ENCODE measurements at regions not wholly inside any gene's neighbourhood (a gene's known extent, or its start where the extent isn't known, plus 50 kb on each side); places are given as distances from the start of the nearest gene placed in this dataset.

- Histone ChIP-seq H3K36me3 (ENCODE audit: control insufficient read depth, insufficient read depth, low read length) (no peaks in the 10 kb centered on the region), H3K27me3 (ENCODE audit: control insufficient read depth, insufficient read depth, low read length) (peaks cover 2% of the 10 kb centered on the region), H3K4me3 (ENCODE audit: low read depth, low read length) (no peak overlapping the region)
- no peak for DNase-seq (ENCODE audit: low read depth)
- no peak for TF ChIP-seq CTCF (IDR thresholded peaks at IDR 0.05; ENCODE audit: insufficient read depth, low read length, severe bottlenecking)
- FAIRE-seq: no peak
Observed at GRCh38 chr5:175263776-175264175, 180.2 kb downstream of the DRD1 start.

GRCh38 chr5:175261526-175261925 is 182.5 kb downstream of the DRD1 start:
- no peaks in the 10 kb centered on the region for H3K27me3 ChIP-seq (ENCODE audit: control insufficient read depth, insufficient read depth, low read length)
- no peaks in the 10 kb centered on the region for H3K36me3 ChIP-seq (ENCODE audit: control insufficient read depth, insufficient read depth, low read length)
- FAIRE-seq (no peak), DNase-seq (ENCODE audit: low read depth) (no peak)
- no peak overlapping the region for H3K4me3 ChIP-seq (ENCODE audit: low read depth, low read length)
- TF ChIP-seq CTCF (IDR thresholded peaks at IDR 0.05; ENCODE audit: insufficient read depth, low read length, severe bottlenecking): no peak

- Histone ChIP-seq H3K36me3 (ENCODE audit: control insufficient read depth, insufficient read depth, low read length) (no peaks in the 10 kb centered on the region), H3K27me3 (ENCODE audit: control insufficient read depth, insufficient read depth, low read length) (no peaks in the 10 kb centered on the region), H3K4me3 (ENCODE audit: low read depth, low read length) (no peak overlapping the region)
- DNase-seq (ENCODE audit: low read depth): no peak
- no peak for TF ChIP-seq CTCF (IDR thresholded peaks at IDR 0.05; ENCODE audit: insufficient read depth, low read length, severe bottlenecking)
- no peak for FAIRE-seq
Observed at GRCh38 chr5:175261037-175261436, 182.9 kb downstream of the DRD1 start.

- no peak overlapping the region for H3K4me3 ChIP-seq (ENCODE audit: low read depth, low read length)
- H3K36me3 ChIP-seq (ENCODE audit: control insufficient read depth, insufficient read depth, low read length): no peaks in the 10 kb centered on the region
- TF ChIP-seq CTCF (IDR thresholded peaks at IDR 0.05; ENCODE audit: insufficient read depth, low read length, severe bottlenecking): no peak
- FAIRE-seq: no peak
- DNase-seq (ENCODE audit: low read depth): no peak
- H3K27me3 ChIP-seq (ENCODE audit: control insufficient read depth, insufficient read depth, low read length): no peaks in the 10 kb centered on the region
Observed at GRCh38 chr5:175257847-175258194, 186.2 kb downstream of the DRD1 start.

- Histone ChIP-seq H3K4me3 (ENCODE audit: low read depth, low read length) (no peak overlapping the region), H3K36me3 (ENCODE audit: control insufficient read depth, insufficient read depth, low read length) (no peaks in the 10 kb centered on the region), H3K27me3 (ENCODE audit: control insufficient read depth, insufficient read depth, low read length) (no peaks in the 10 kb centered on the region)
- TF ChIP-seq CTCF (IDR thresholded peaks at IDR 0.05; ENCODE audit: insufficient read depth, low read length, severe bottlenecking): no peak
- FAIRE-seq: no peak
- no peak for DNase-seq (ENCODE audit: low read depth)
Observed at GRCh38 chr5:175257128-175257846, 186.7 kb downstream of the DRD1 start.

- Histone ChIP-seq H3K27me3 (ENCODE audit: control insufficient read depth, insufficient read depth, low read length) (no peaks in the 10 kb centered on the region), H3K4me3 (ENCODE audit: low read depth, low read length) (no peak overlapping the region), H3K36me3 (ENCODE audit: control insufficient read depth, insufficient read depth, low read length) (no peaks in the 10 kb centered on the region)
- DNase-seq (ENCODE audit: low read depth) (no peak), FAIRE-seq (no peak)
- no peak for TF ChIP-seq CTCF (IDR thresholded peaks at IDR 0.05; ENCODE audit: insufficient read depth, low read length, severe bottlenecking)
Observed at GRCh38 chr5:175254155-175254554, 189.8 kb downstream of the DRD1 start.
